K562 (cell line): ENCODE measurements at regions not wholly inside any gene's neighbourhood (a gene's known extent, or its start where the extent isn't known, plus 50 kb on each side); places are given as distances from the start of the nearest gene placed in this dataset.

Source experiments
- ATAC-seq: fragments of 200-7000 bp; cut with Tn5 transposase; 3 replicates; pipeline ENCODE4 v1.9.1; 2020; ENCODE audit warnings: moderate library complexity
- BruUV-seq: library from RNA; stranded (reverse); fragments of 400-500 nt; replicated peaks from 2 replicates; lab custom pipeline; 2021; lab: Mats Ljungman, UMichigan
- CTCF ChIA-PET: fragments of 300-600 bp; formaldehyde crosslinking; extraction: SDS; loops from one replicate; lab custom pipeline; 2021; ENCODE audit warnings: low intra/inter-chr PET ratio; lab: Yijun Ruan, JAX
- POLR2A ChIA-PET: fragments of 300-600, 350-650 bp; sonication (Branson Sonifier 250); formaldehyde crosslinking; extraction: SDS; loops from one replicate; lab custom pipeline; 2021; ENCODE audit warnings: antibody characterized with exemption, inconsistent platforms; lab: Yijun Ruan, JAX
- DNase-seq, 4 experiments: peaks; one replicate each; pipeline versions ENCODE4 v3.0.0 to v3.0.0-alpha.2; 2011 to 2018; ENCODE audit warnings: low spot score in 3 of 4, mixed read lengths in 3 of 4; ENCODE audit errors: extremely low read depth in 1 of 4
- FAIRE-seq: peaks from 2 replicates; lab custom pipeline; 2011; peaks lifted over from hg19 to GRCh38; lab: Jason Lieb, UNC
- H2AFZ ChIP-seq: 2 replicates; pipeline ENCODE4 v1.6.0; 2011; ENCODE audit warnings: low read depth, low read length, control low read depth, inconsistent platforms
- H3K27ac ChIP-seq: fragments of 200-600 bp; 3 replicates; pipeline ENCODE4 v1.8.0; 2011; ENCODE audit warnings: low read depth, mild to moderate bottlenecking, control low read depth, inconsistent platforms, low read length, moderate library complexity, mixed read lengths; ENCODE audit errors: extremely low read depth
- H3K27me3 ChIP-seq, 2 experiments: fragments of 300-600 bp in 1 of 2; 2 replicates in 1 of 2; 3 replicates in 1 of 2; pipeline versions ENCODE4 v1.6.0 to v1.8.0; 2011; ENCODE audit warnings: inconsistent platforms in 2 of 2, low read length in 2 of 2, mild to moderate bottlenecking in 1 of 2, mixed read lengths in 1 of 2, moderate library complexity in 1 of 2; ENCODE audit not compliant: control insufficient read depth in 2 of 2, insufficient read depth in 2 of 2
- H3K36me3 ChIP-seq: fragments of 300-600 bp; 3 replicates; pipeline ENCODE4 v1.8.0; 2011; ENCODE audit warnings: mild to moderate bottlenecking, low read length, inconsistent platforms; ENCODE audit not compliant: control insufficient read depth, insufficient read depth
- H3K4me1 ChIP-seq, 2 experiments: fragments of 200-600 bp in 1 of 2; replicated peaks in 1 of 2; 2 replicates in 1 of 2; 3 replicates in 1 of 2; pipeline versions ENCODE4 v1.5.1 to v1.8.0; 2011; ENCODE audit warnings: inconsistent platforms in 2 of 2, low read length in 2 of 2, mild to moderate bottlenecking in 1 of 2, mixed read lengths in 1 of 2, moderate library complexity in 1 of 2; ENCODE audit not compliant: control insufficient read depth in 2 of 2, insufficient read depth in 2 of 2
- H3K4me2 ChIP-seq: 2 replicates; pipeline ENCODE4 v1.6.1; 2011; ENCODE audit warnings: low read length, control low read depth, inconsistent platforms, mixed read lengths; ENCODE audit not compliant: insufficient read depth
- H3K4me3 ChIP-seq: fragments of 200-600 bp; sonication (generic), shearing (Covaris generic); 2 replicates; pipeline ENCODE4 v1.5.1; 2016; ENCODE audit warnings: control low read depth, inconsistent platforms
- H3K79me2 ChIP-seq: fragments of 200-600 bp; 3 replicates; pipeline ENCODE4 v1.8.0; 2011; ENCODE audit warnings: low read length, inconsistent platforms; ENCODE audit not compliant: control insufficient read depth, insufficient read depth
- H3K9ac ChIP-seq, 2 experiments: 2 replicates each; pipeline versions ENCODE4 v1.6.0 to v1.6.1; 2011; ENCODE audit warnings: low read depth in 2 of 2, low read length in 2 of 2, control low read depth in 1 of 2, inconsistent platforms in 1 of 2, mild to moderate bottlenecking in 1 of 2, mixed read lengths in 1 of 2; ENCODE audit not compliant: insufficient read depth in 1 of 2
- H3K9me1 ChIP-seq: one replicate; pipeline ENCODE4 v1.6.0; 2011; ENCODE audit warnings: inconsistent platforms, mild to moderate bottlenecking, low read length, moderate library complexity; ENCODE audit not compliant: control insufficient read depth, insufficient read depth
- H3K9me3 ChIP-seq: replicated peaks from 2 replicates; pipeline ENCODE4 v1.5.1; 2011; ENCODE audit warnings: low read depth, low read length, inconsistent platforms; ENCODE audit not compliant: control insufficient read depth, insufficient read depth
- H4K20me1 ChIP-seq: replicated peaks from 2 replicates; pipeline ENCODE4 v1.6.1; 2011; ENCODE audit warnings: low read length, inconsistent platforms, mixed read lengths; ENCODE audit not compliant: control insufficient read depth, insufficient read depth
- BCLAF1 ChIP-seq, 2 experiments: fragments of 450-650 bp in 1 of 2; IDR thresholded peaks; 2 replicates each; pipeline ENCODE4 v1.6.1; 2011 to 2017; ENCODE audit warnings: low read depth in 2 of 2, antibody characterized with exemption in 1 of 2, borderline replicate concordance in 1 of 2, low read length in 1 of 2, mild to moderate bottlenecking in 1 of 2, mixed read lengths in 1 of 2; ENCODE audit not compliant: control insufficient read depth in 1 of 2
- CBFB ChIP-seq: sonication (generic); formaldehyde crosslinking; IDR thresholded peaks from 2 replicates; pipeline ENCODE4 v1.4.0; 2020; ENCODE audit warnings: mild to moderate bottlenecking, missing genetic modification reagents
- CTCF ChIP-seq, 3 experiments: IDR thresholded peaks in 2 of 3; conservative IDR thresholded peaks in 1 of 3; 2 replicates each; pipeline ENCODE4 v1.5.1; 2011 to 2012; ENCODE audit warnings: low read length in 3 of 3, mild to moderate bottlenecking in 3 of 3, control low read depth in 2 of 3, improper control_type of control experiment in 1 of 3, inconsistent platforms in 1 of 3, low read depth in 1 of 3, mixed read lengths in 1 of 3, moderate library complexity in 1 of 3; ENCODE audit not compliant: insufficient read depth in 2 of 3
- FOXA3 ChIP-seq, 2 experiments: fragments of 450-650 bp in 1 of 2; sonication (generic) in 1 of 2; formaldehyde crosslinking; IDR thresholded peaks in 1 of 2; conservative IDR thresholded peaks in 1 of 2; 2 replicates each; pipeline versions ENCODE4 v1.4.0 to v1.8.0; 2020 to 2022; ENCODE audit warnings: mild to moderate bottlenecking in 2 of 2, missing genetic modification reagents in 1 of 2
- MYC ChIP-seq, 2 experiments: fragments of 250-450 bp in 1 of 2; sonication (Bioruptor Pico) in 1 of 2; IDR thresholded peaks; 2 replicates each; pipeline versions ENCODE4 v1.5.1 to v1.6.1; 2012 to 2021; ENCODE audit warnings: low read depth in 2 of 2, borderline replicate concordance in 1 of 2, improper control_type of control experiment in 1 of 2, low read length in 1 of 2, mild to moderate bottlenecking in 1 of 2, moderate library complexity in 1 of 2
- RBM14 ChIP-seq: fragments of 200-400 bp; formaldehyde crosslinking; IDR thresholded peaks from 2 replicates; pipeline ENCODE4 v1.6.1; 2018; ENCODE audit warnings: low read depth, mild to moderate bottlenecking, low read length, moderate library complexity, borderline replicate concordance; ENCODE audit not compliant: insufficient read depth
- U2AF2 ChIP-seq: fragments of 200-400 bp; formaldehyde crosslinking; optimal IDR thresholded peaks from 2 replicates; pipeline ENCODE3; 2017; ENCODE audit warnings: low read depth, mild to moderate bottlenecking, low read length
- ZBED1 ChIP-seq: IDR thresholded peaks from 2 replicates; pipeline ENCODE4 v1.6.1; 2014
- ZNF224 ChIP-seq: sonication (generic); formaldehyde crosslinking; IDR thresholded peaks from 2 replicates; pipeline ENCODE4 v1.8.0; 2022; ENCODE audit warnings: mild to moderate bottlenecking, missing genetic modification reagents
- WGBS: fragments of 100-300 bp; shearing (Covaris generic); methylation state at CpG from one replicate; pipeline ENCODE4 v1.1.6; 2016; ENCODE audit warnings: low coverage, mixed read lengths; ENCODE audit not compliant: insufficient coverage; ENCODE audit errors: missing lambda C conversion rate; 5-methylcytosine and 5-hydroxymethylcytosine counted together
- in situ Hi-C: fragments of 300-500 bp; cut with MboI; formaldehyde crosslinking; loops from 4 replicates; pipeline ENCODE4 v1.15.0; 2018; ENCODE audit warnings: inconsistent platforms, mixed read lengths
- intact Hi-C: fragments of 100-400 bp; cut with micrococcal nuclease; formaldehyde crosslinking; loops from 2 replicates; pipeline ENCODE4 v1.14.2; 2022
- TF ChIP-seq, protein P1 (sequence below): fragments of 250-450 bp; sonication (Bioruptor Pico); IDR thresholded peaks from 2 replicates; pipeline ENCODE4 v1.9.0; 2021; ENCODE audit warnings: mild to moderate bottlenecking
- TF ChIP-seq, protein P2 (sequence below): IDR thresholded peaks from 2 replicates; pipeline ENCODE4 v1.6.1; 2014; ENCODE audit warnings: antibody characterized with exemption

- intact Hi-C loops = no loop called here
- ATAC-seq (no peak), DNase-seq (no peak), FAIRE-seq (no peak)
- no peaks in the 10 kb centered on the region for H3K9me3 ChIP-seq
- no peak overlapping the region for H3K9ac ChIP-seq
- WGBS = 0% methylated on average over 3 of the region's 3 CpGs
- no peaks in the 10 kb centered on the region for H3K36me3 ChIP-seq
- POLR2A ChIA-PET = interaction anchor here (0.6 to 0.7 kb wide), 2 partner anchors 8 to 10 kb away, joined by 3 read pairs; no protein-coding TSS in a partner anchor
- in situ Hi-C loops = loop anchor here (25.0 kb wide), 1 partner anchor 1448 kb away; no protein-coding TSS in a partner anchor
- H2AFZ ChIP-seq = no peak overlapping the region
- TF ChIP-seq FOXA3 (CRISPR knock-in tag; conservative IDR thresholded peaks at IDR 0.05 in 1 of 2, IDR thresholded peaks at IDR 0.05 in 1 of 2) = no peak
- no peak for TF ChIP-seq ZNF224 (CRISPR knock-in tag)
- TF ChIP-seq CBFB = no peak
- TF ChIP-seq, protein P1, sequence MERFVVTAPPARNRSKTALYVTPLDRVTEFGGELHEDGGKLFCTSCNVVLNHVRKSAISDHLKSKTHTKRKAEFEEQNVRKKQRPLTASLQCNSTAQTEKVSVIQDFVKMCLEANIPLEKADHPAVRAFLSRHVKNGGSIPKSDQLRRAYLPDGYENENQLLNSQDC (CRISPR knock-in tag) = no peak
- no peak for TF ChIP-seq MYC (IDR thresholded peaks at IDR 0.05; ENCODE audit: low read depth, low read length)
- TF ChIP-seq MYC (CRISPR knock-in tag; IDR thresholded peaks at IDR 0.05; ENCODE audit: borderline replicate concordance, low read depth) = no peak
- no peak for TF ChIP-seq CTCF (IDR thresholded peaks at IDR 0.05 in 2 of 3, conservative IDR thresholded peaks at IDR 0.05 in 1 of 3; ENCODE audit: insufficient read depth in 2 of 3, low read depth in 1 of 3, low read length in 3 of 3)
- TF ChIP-seq, protein P2, sequence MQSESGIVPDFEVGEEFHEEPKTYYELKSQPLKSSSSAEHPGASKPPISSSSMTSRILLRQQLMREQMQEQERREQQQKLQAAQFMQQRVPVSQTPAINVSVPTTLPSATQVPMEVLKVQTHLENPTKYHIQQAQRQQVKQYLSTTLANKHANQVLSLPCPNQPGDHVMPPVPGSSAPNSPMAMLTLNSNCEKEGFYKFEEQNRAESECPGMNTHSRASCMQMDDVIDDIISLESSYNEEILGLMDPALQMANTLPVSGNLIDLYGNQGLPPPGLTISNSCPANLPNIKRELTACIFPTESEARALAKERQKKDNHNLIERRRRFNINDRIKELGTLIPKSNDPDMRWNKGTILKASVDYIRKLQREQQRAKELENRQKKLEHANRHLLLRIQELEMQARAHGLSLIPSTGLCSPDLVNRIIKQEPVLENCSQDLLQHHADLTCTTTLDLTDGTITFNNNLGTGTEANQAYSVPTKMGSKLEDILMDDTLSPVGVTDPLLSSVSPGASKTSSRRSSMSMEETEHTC = no peak
- no peak for TF ChIP-seq ZBED1
- TF ChIP-seq RBM14 = no peak
- TF ChIP-seq BCLAF1 (IDR thresholded peaks at IDR 0.05; ENCODE audit: borderline replicate concordance in 1 of 2, control insufficient read depth in 1 of 2, low read depth in 2 of 2, low read length in 1 of 2) = no peak
- no peak for TF ChIP-seq U2AF2
- no peak overlapping the region for H3K4me3 ChIP-seq
- H3K9me1 ChIP-seq = no peaks in the 10 kb centered on the region
- H3K27me3 ChIP-seq = peaks cover 23 to 32% of the 10 kb centered on the region in 2 experiments
- no peaks in the 10 kb centered on the region; the same call in 1 of the 2 replicates for H4K20me1 ChIP-seq
- BruUV-seq = no TSS peak
- no peaks in the 10 kb centered on the region for H3K79me2 ChIP-seq
- no peak overlapping the region for H3K27ac ChIP-seq
- no peak overlapping the region for H3K4me2 ChIP-seq
- H3K4me1 ChIP-seq = peaks cover 0 to 9% of the 10 kb centered on the region in 2 experiments; a peak in 2 of 5 replicates
- CTCF ChIA-PET = no interaction called here
Observed at GRCh38 chr5:54885636-54886035, 99.8 kb downstream of the ESM1 start.
